ENCODE measurements at regions not wholly inside any gene's neighbourhood (a gene's known extent, or its start where the extent isn't known, plus 50 kb on each side); places are given as distances from the start of the nearest gene placed in this dataset.

DNA sequence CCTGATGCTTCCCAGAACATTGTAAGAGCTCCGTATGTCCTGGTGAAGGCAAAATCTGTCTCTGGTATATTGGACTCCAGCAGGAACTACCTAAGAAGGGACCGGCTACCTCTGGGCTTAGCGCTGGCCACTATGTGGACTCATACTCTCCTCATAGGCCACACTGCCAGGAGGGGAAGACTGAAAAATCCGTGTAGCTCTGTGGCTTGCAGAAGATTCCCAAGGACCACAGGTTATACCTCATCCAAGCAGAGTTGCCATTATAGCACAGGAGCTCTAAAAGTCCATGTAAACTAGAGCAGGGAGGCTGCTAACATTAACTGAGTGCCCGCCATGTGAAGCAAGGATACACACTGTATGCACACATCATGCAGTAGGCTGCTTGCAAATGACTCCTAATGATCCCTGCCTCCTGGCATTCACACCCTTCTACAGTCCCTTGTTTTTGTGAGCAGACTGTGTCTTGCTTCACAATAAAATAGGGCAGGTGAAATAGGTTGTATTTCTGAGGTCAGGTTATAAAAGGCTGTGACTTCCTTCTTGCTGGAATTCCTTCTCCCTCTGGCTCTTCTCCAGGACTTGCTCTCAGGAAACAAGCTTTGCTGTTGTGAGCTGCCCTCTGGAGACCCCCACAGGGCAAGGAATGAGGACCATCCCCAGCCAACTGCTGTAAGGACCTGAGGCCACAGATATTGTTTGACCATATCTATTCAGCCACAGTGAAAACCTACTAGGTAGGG is 192.6 kb upstream of the UBL3 start:
- TF ChIP-seq, protein P1, sequence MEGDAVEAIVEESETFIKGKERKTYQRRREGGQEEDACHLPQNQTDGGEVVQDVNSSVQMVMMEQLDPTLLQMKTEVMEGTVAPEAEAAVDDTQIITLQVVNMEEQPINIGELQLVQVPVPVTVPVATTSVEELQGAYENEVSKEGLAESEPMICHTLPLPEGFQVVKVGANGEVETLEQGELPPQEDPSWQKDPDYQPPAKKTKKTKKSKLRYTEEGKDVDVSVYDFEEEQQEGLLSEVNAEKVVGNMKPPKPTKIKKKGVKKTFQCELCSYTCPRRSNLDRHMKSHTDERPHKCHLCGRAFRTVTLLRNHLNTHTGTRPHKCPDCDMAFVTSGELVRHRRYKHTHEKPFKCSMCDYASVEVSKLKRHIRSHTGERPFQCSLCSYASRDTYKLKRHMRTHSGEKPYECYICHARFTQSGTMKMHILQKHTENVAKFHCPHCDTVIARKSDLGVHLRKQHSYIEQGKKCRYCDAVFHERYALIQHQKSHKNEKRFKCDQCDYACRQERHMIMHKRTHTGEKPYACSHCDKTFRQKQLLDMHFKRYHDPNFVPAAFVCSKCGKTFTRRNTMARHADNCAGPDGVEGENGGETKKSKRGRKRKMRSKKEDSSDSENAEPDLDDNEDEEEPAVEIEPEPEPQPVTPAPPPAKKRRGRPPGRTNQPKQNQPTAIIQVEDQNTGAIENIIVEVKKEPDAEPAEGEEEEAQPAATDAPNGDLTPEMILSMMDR (IDR thresholded peaks at IDR 0.05; ENCODE audit: insufficient read depth, low read length, poor library complexity, severe bottlenecking) = no peak
- no peak for DNase-seq (ENCODE audit: extremely low read depth, insufficient read length)
- Histone ChIP-seq H3K36me3 (ENCODE audit: control insufficient read depth, insufficient read depth, low read length) (no peaks in the 10 kb centered on the region), H3K27me3 (replicated peaks; ENCODE audit: control insufficient read depth, insufficient read depth, low read length) (no peaks in the 10 kb centered on the region; the same call in none of the 2 replicates), H3K4me3 (replicated peaks; ENCODE audit: low read depth, low read length) (no peak overlapping the region)

DNA sequence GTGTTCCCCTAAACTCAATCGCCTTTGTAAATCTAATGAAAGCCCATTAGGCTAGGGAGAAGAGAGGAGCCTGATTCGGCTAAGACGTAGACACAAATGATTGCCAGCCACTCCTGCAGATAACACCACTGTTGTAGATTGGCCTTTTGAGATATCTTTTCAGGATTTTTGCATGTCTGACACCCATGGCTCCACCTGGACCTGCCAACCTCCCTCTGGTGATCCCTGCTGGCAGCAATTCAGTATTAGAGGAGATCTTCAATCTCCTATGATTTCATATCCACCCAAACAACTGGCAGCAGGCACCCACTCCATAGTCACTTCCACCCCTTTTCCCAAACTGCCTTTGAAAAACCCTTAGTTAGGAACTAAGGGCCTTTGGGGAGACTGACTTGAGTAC is 191.9 kb upstream of the UBL3 start:
- TF ChIP-seq, protein P1 (IDR thresholded peaks at IDR 0.05; ENCODE audit: insufficient read depth, low read length, poor library complexity, severe bottlenecking) = no peak
- Histone ChIP-seq H3K36me3 (ENCODE audit: control insufficient read depth, insufficient read depth, low read length) (no peaks in the 10 kb centered on the region), H3K4me3 (replicated peaks; ENCODE audit: low read depth, low read length) (no peak overlapping the region), H3K27me3 (replicated peaks; ENCODE audit: control insufficient read depth, insufficient read depth, low read length) (no peaks in the 10 kb centered on the region; the same call in none of the 2 replicates)
- no peak for DNase-seq (ENCODE audit: extremely low read depth, insufficient read length)

DNA sequence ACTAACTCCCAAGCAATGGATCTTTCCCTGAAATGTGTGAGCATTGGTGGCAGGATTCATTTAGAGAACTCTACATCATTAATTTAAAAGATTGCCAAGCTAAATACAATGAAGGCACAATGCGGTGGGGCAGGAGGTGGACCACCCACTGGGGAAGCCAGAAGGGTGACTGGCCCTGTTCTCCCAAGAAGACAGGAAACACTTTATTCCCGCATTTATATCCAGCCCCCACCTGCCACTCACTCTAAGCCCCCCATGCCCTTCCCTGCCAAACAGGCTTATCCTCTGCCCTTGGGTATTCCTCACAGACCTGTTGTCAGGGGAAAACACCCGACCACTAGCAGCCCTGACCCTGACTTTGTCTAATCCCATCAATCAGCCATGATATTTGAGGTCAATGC is 189.1 kb upstream of the UBL3 start:
- no peak for DNase-seq (ENCODE audit: extremely low read depth, insufficient read length)
- Histone ChIP-seq H3K4me3 (replicated peaks; ENCODE audit: low read depth, low read length) (no peak overlapping the region), H3K27me3 (replicated peaks; ENCODE audit: control insufficient read depth, insufficient read depth, low read length) (no peaks in the 10 kb centered on the region; the same call in none of the 2 replicates), H3K36me3 (ENCODE audit: control insufficient read depth, insufficient read depth, low read length) (no peaks in the 10 kb centered on the region)
- TF ChIP-seq, protein P1 (IDR thresholded peaks at IDR 0.05; ENCODE audit: insufficient read depth, low read length, poor library complexity, severe bottlenecking) = no peak

DNA sequence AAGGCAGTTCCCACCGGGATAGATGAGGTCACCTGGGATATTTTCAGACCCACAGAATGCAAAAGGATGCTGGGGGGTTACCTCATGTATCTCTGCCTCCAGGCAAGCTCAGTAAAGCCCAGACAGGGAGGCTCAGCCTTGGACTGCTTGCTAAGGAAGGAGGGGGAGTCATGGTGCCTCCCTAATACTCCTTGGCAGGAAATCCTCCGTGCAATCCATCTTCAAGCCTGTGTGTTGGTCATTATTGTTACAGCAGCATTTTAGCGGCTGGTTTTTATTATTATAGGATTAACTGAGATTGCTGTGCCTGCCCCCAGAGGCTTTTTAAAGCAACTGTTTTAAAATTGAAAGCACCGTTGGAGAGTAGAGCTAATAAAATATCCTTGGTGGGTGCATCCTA is 188.5 kb upstream of the UBL3 start:
- no peak for DNase-seq (ENCODE audit: extremely low read depth, insufficient read length)
- TF ChIP-seq, protein P1 (IDR thresholded peaks at IDR 0.05; ENCODE audit: insufficient read depth, low read length, poor library complexity, severe bottlenecking) = no peak

DNA sequence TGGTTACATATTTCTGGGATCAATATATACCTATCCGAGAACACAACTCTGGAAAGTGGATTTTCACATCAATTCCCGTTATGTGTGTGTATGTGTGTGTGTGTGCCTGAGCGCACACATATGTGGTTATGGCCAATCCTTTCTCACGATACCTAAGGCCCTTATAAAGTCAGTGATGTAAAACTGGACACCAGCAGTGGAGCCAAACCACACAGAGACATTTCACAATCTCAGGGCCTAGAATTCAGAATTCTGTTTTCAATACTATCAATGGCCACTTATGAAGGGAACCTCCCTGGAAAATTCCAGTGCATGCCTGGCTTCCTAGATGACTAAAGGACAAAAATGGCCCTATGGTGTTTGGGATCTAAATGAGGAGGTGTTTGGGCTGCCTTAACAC is 187.3 kb upstream of the UBL3 start:
- no peak for DNase-seq (ENCODE audit: extremely low read depth, insufficient read length)
- Histone ChIP-seq H3K27me3 (replicated peaks; ENCODE audit: control insufficient read depth, insufficient read depth, low read length) (no peaks in the 10 kb centered on the region; the same call in none of the 2 replicates), H3K36me3 (ENCODE audit: control insufficient read depth, insufficient read depth, low read length) (no peaks in the 10 kb centered on the region), H3K4me3 (replicated peaks; ENCODE audit: low read depth, low read length) (no peak overlapping the region)
- TF ChIP-seq, protein P1 (IDR thresholded peaks at IDR 0.05; ENCODE audit: insufficient read depth, low read length, poor library complexity, severe bottlenecking) = no peak

More for the DNA sequence above, 188.5 kb upstream of the UBL3 start:
- Histone ChIP-seq H3K4me3 (replicated peaks; ENCODE audit: low read depth, low read length) (no peak overlapping the region), H3K27me3 (replicated peaks; ENCODE audit: control insufficient read depth, insufficient read depth, low read length) (no peaks in the 10 kb centered on the region; the same call in none of the 2 replicates), H3K36me3 (ENCODE audit: control insufficient read depth, insufficient read depth, low read length) (no peaks in the 10 kb centered on the region)
